OCI-LY7 (cell line): ENCODE measurements at regions not wholly inside any gene's neighbourhood (a gene's known extent, or its start where the extent isn't known, plus 50 kb on each side); places are given as distances from the start of the nearest gene placed in this dataset.

ENCODE experiments used
- CTCF ChIP-seq: fragments of 200-600 bp; sonication (generic); conservative IDR thresholded peaks from 2 replicates; pipeline ENCODE4 v1.5.1; 2014; ENCODE audit warnings: mild to moderate bottlenecking, antibody characterized with exemption, low read length, moderate library complexity, mixed read lengths
- EZH2phosphoT487 ChIP-seq: fragments of 200-600 bp; sonication (generic); IDR thresholded peaks from 2 replicates; pipeline ENCODE4 v1.6.1; 2018; ENCODE audit warnings: low read depth, borderline replicate concordance, mild to moderate bottlenecking, mixed run types, antibody characterized with exemption, low read length, moderate library complexity, mixed read lengths

GRCh38 chr6:170037541-170038250 is 253.2 kb downstream of the DLL1 start:
- TF ChIP-seq CTCF (no peak), EZH2phosphoT487 (no peak)
